ENCODE measurements at regions not wholly inside any gene's neighbourhood (a gene's known extent, or its start where the extent isn't known, plus 50 kb on each side); places are given as distances from the start of the nearest gene placed in this dataset.

- H2AFZ ChIP-seq (ENCODE audit: low read length), result no peak overlapping the region
- H4K20me1 ChIP-seq (ENCODE audit: control insufficient read depth, insufficient read depth, insufficient read length), result peaks cover 2% of the 10 kb centered on the region
- no peak overlapping the region for H2BK15ac ChIP-seq (ENCODE audit: low read depth, low read length)
- no peak overlapping the region for H2BK5ac ChIP-seq (ENCODE audit: insufficient read length, low read length)
- no peak overlapping the region for H3K56ac ChIP-seq (ENCODE audit: insufficient read length, low read depth, low read length)
- H3K9ac ChIP-seq (ENCODE audit: extremely low read depth, insufficient read length, low read length), result no peak overlapping the region
- no peak overlapping the region for H2BK20ac ChIP-seq (ENCODE audit: low read depth, low read length, poor library complexity, severe bottlenecking)
- H3K79me2 ChIP-seq (ENCODE audit: insufficient read depth, low read length), result no peaks in the 10 kb centered on the region
- H3K27ac ChIP-seq (ENCODE audit: insufficient read length, low read depth, low read length), result no peak overlapping the region
- DNase-seq, result no peak
- Mint-ChIP-seq H3K9me3 (no peaks in the 10 kb centered on the region), H3K36me3 (ENCODE audit: insufficient read depth in 1 of 3, low read depth in 3 of 3) (no peaks in the 10 kb centered on the region), H3K4me1 (no peaks in the 10 kb centered on the region), H3K4me3 (no peak overlapping the region), H3K27ac (no peak overlapping the region), H3K27me3 (ENCODE audit: low read depth) (no peaks in the 10 kb centered on the region)
- no peak overlapping the region for H3K4me2 ChIP-seq (ENCODE audit: insufficient read depth, insufficient read length, low read length)
- H2AK5ac ChIP-seq (ENCODE audit: insufficient read length, low read length), result no peak overlapping the region
- H3K23ac ChIP-seq (ENCODE audit: insufficient read length, low read depth, low read length), result no peak overlapping the region
- H3K4ac ChIP-seq (ENCODE audit: low read depth, low read length), result no peak overlapping the region
- H4K5ac ChIP-seq (ENCODE audit: insufficient read length, low read depth, low read length), result no peak overlapping the region
- H3T11ph ChIP-seq (ENCODE audit: low read length), result no peak overlapping the region
- H3K14ac ChIP-seq (ENCODE audit: insufficient read depth, low read length), result no peak overlapping the region
- H2BK12ac ChIP-seq (ENCODE audit: insufficient read length, low read depth, low read length), result no peak overlapping the region
- H3K4me1 ChIP-seq (ENCODE audit: insufficient read depth, low read length), result no peaks in the 10 kb centered on the region
- H2BK120ac ChIP-seq (ENCODE audit: low read depth, low read length, poor library complexity, severe bottlenecking), result no peak overlapping the region
- H4K91ac ChIP-seq (ENCODE audit: insufficient read length, low read depth, low read length), result no peak overlapping the region
- no peak overlapping the region for H4K8ac ChIP-seq (replicated peaks; ENCODE audit: insufficient read length, low read depth, low read length)
- H3K18ac ChIP-seq (ENCODE audit: insufficient read length, low read depth, low read length), result no peak overlapping the region
- TF ChIP-seq CTCF (conservative IDR thresholded peaks at IDR 0.05), result no peak
- no peaks in the 10 kb centered on the region for H3K27me3 ChIP-seq (ENCODE audit: insufficient read depth, low read length)
- no peaks in the 10 kb centered on the region for H3K79me1 ChIP-seq (ENCODE audit: insufficient read depth, low read depth, low read length, poor library complexity, severe bottlenecking)
- no peaks in the 10 kb centered on the region for H3K9me3 ChIP-seq (ENCODE audit: control insufficient read depth, low read depth, low read length)
- H3K23me2 ChIP-seq (ENCODE audit: insufficient read length, low read depth, low read length, poor library complexity, severe bottlenecking), result no peaks in the 10 kb centered on the region
- WGBS (ENCODE audit: extremely low coverage, insufficient read length, low lambda C conversion rate), result no CpG with 5 or more reads among the region's 2 CpGs
These were observed 1394.5 kb downstream of the EPHA7 start for GRCh38 chr6:92024881-92025280.

Measured in H9 (cell line).